Mucosa of descending colon (tissue), 3 donors: ENCODE measurements at regions not wholly inside any gene's neighbourhood (a gene's known extent, or its start where the extent isn't known, plus 50 kb on each side); places are given as distances from the start of the nearest gene placed in this dataset.

Experiments used
- ATAC-seq: fragments of 200-7000 bp; cut with Tn5 transposase; one replicate; pipeline ENCODE4 v1.9.1; 2020; ENCODE audit warnings: mild to moderate bottlenecking, moderate library complexity
- DNase-seq, 3 donors: peaks; one replicate each; pipeline ENCODE4 v3.0.0-alpha.2; 2020
- H3K36me3 ChIP-seq: fragments of 200-600 bp; one replicate; pipeline ENCODE4 v1.8.0; 2021; ENCODE audit warnings: low read depth, mild to moderate bottlenecking
- H3K4me1 ChIP-seq: fragments of 200-600 bp; one replicate; pipeline ENCODE4 v1.8.0; 2021; ENCODE audit warnings: low read depth, mild to moderate bottlenecking
- H3K4me3 ChIP-seq: fragments of 200-600 bp; one replicate; pipeline ENCODE4 v1.8.0; 2021; ENCODE audit warnings: mild to moderate bottlenecking
- H3K9me3 ChIP-seq: fragments of 200-600 bp; one replicate; pipeline ENCODE4 v1.8.0; 2021; ENCODE audit warnings: mild to moderate bottlenecking
- CTCF ChIP-seq: fragments of 200-600 bp; IDR thresholded peaks from one replicate; pipeline ENCODE4 v1.8.0; 2022; ENCODE audit warnings: antibody characterized with exemption, mild to moderate bottlenecking
- intact Hi-C, 2 donors: fragments of 100-400 bp; cut with DNase I in 1 of 2; cut with micrococcal nuclease in 1 of 2; formaldehyde crosslinking; loops; one replicate each; pipeline versions ENCODE4 v1.11.0 to v1.11.1; 2022; cut with DNase I, micrococcal nuclease
- donor health status: DM: no; HTN: no; CAD: no; lungs with moderate emphysema.
- donor health status: DM: no; HTN: no; CAD: no.
- donor health status: DM: no; HTN: yes; CAD: no.

- TF ChIP-seq CTCF, result no peak
- Histone ChIP-seq H3K4me1 (no peaks in the 10 kb centered on the region), H3K36me3 (no peaks in the 10 kb centered on the region), H3K9me3 (no peaks in the 10 kb centered on the region), H3K4me3 (no peak overlapping the region)
- intact Hi-C loops, result no loop called here
- ATAC-seq (no peak), DNase-seq (no peak)
These were observed 237.1 kb upstream of the PROK2 start for GRCh38 chr3:72022027-72022426.

- no peaks in the 10 kb centered on the region for H3K36me3 ChIP-seq
- intact Hi-C loops, result no loop called here
- H3K4me1 ChIP-seq, result no peaks in the 10 kb centered on the region
- no peak for TF ChIP-seq CTCF
- H3K9me3 ChIP-seq, result no peaks in the 10 kb centered on the region
- ATAC-seq (no peak), DNase-seq (no peak)
- H3K4me3 ChIP-seq, result no peak overlapping the region
These were observed 236.6 kb upstream of the PROK2 start for GRCh38 chr3:72021531-72021930.

GRCh38 chr3:72018343-72018984, 233.5 kb upstream of the PROK2 start:
- Histone ChIP-seq H3K36me3 (no peaks in the 10 kb centered on the region), H3K4me1 (no peaks in the 10 kb centered on the region), H3K9me3 (no peaks in the 10 kb centered on the region), H3K4me3 (no peak overlapping the region)
- no peak for TF ChIP-seq CTCF
- ATAC-seq, result no peak
- DNase-seq, result no peak
- intact Hi-C loops, result no loop called here

DNA sequence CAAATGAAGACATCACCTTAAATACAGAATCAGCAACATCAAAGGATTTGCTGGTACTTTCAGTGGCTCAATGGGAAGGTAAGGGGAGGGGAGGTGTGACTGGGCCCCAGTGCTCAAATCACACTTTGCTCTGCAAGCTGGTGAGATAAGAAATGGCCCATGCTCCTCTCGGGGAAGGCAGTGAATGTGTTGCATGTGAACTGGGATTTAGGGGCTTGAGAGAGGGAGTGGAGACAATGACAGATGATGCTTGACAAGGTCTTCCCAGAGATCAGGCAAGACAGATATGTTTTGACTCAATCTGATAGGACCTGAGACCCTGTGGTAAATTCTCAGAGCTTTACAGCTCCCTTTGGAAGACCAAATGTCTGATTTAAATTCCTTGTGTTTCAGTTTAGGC, 233.0 kb upstream of the PROK2 start:
- no peaks in the 10 kb centered on the region for H3K9me3 ChIP-seq
- TF ChIP-seq CTCF, result no peak
- no peaks in the 10 kb centered on the region for H3K4me1 ChIP-seq
- DNase-seq, result no peak
- intact Hi-C loops, result no loop called here
- H3K36me3 ChIP-seq, result no peaks in the 10 kb centered on the region
- H3K4me3 ChIP-seq, result no peak overlapping the region
- no peak for ATAC-seq

GRCh38 chr3:72017311-72017710, 232.4 kb upstream of the PROK2 start:
- intact Hi-C loops, result no loop called here
- H3K9me3 ChIP-seq, result no peaks in the 10 kb centered on the region
- no peaks in the 10 kb centered on the region for H3K4me1 ChIP-seq
- no peak overlapping the region for H3K4me3 ChIP-seq
- ATAC-seq (no peak), DNase-seq (no peak)
- no peaks in the 10 kb centered on the region for H3K36me3 ChIP-seq
- no peak for TF ChIP-seq CTCF

- intact Hi-C loops, result no loop called here
- DNase-seq, result no peak
These were observed 230.5 kb upstream of the PROK2 start for GRCh38 chr3:72015463-72015862.

More at GRCh38 chr3:72015463-72015862, 230.5 kb upstream of the PROK2 start:
- peak; percentile 67 for ATAC-seq
- Histone ChIP-seq H3K9me3 (no peaks in the 10 kb centered on the region), H3K4me1 (no peaks in the 10 kb centered on the region), H3K36me3 (no peaks in the 10 kb centered on the region), H3K4me3 (no peak overlapping the region)
- TF ChIP-seq CTCF, result no peak
